Superior temporal gyrus (tissue), 1 donor: ENCODE measurements at regions not wholly inside any gene's neighbourhood (a gene's known extent, or its start where the extent isn't known, plus 50 kb on each side); places are given as distances from the start of the nearest gene placed in this dataset.

ENCODE experiments used
- DNase-seq: peaks from one replicate; pipeline ENCODE4 v3.0.0-alpha.2; 2016; ENCODE audit errors: extremely low spot score

GRCh38 chr9:106503759-106504158 is 359.2 kb upstream of the ZNF462 start:
- no peak for DNase-seq

DNA sequence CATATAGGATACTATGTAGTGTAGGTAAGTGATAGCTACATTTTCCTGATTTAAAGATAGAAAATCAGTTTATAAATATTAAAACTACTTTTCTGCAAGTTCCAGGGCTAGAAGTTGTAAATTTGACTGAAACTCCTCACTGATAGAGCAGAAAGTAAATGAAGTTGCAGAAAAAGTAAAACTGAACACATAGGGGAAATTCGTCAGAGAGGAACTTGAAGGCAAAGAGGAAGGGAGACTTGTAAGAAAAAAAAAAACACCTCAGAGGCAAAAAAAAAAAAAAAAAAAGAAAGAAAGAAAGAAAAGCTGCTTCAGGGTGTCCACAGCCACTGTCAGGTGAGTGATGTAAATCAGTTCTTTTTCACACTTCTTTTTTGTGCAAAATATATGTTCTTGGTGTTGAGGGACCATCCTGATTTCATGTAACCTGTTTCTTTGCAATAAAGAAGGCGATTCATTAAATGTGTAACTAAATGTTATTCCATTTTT is 336.2 kb upstream of the ZNF462 start:
- no peak for DNase-seq

GRCh38 chr9:106528158-106528557 is 334.8 kb upstream of the ZNF462 start:
- no peak for DNase-seq

DNA sequence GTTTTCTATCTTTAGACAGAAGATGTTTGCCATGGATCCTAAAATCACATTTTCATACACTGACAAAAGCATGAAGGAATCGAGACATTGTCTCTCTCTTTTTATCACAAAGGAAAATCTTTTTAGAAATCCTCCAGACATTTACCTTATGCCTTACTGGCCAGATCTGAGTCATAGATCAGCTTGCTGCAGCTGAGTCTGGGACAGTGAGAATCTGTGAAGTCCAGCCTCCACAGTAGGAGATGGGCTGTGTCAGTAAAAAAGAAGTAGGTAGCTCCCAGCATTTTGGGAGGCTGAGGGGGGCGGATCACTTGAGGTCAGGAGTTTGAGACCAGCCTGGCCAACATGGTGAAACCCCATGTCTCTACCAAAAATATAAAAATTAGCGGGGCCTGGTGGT is 333.4 kb upstream of the ZNF462 start:
- DNase-seq: no peak

DNA sequence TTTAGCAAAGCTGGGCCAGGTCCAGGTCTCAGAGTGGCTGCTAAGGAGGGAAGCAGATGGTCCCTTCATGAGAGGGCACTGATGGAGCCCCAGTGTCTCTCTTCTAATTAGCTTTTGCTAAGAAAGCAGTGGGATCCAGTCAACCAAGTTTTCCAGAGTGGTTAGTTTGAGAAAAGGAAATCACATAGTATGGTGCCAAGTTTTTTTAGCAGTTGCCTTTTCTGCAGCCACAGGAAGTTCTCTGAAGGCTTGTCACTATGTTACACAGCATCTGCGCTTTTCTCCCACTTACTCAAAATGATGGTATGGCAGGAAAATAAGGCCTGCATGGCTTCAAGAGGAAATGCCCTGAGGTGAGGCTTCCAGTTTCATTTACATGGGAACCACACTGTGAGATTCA is 331.5 kb upstream of the ZNF462 start:
- no peak for DNase-seq

GRCh38 chr9:106532306-106533015 is 330.5 kb upstream of the ZNF462 start:
- DNase-seq: no peak

- DNase-seq: no peak
These were observed 328.2 kb upstream of the ZNF462 start for GRCh38 chr9:106534800-106535199.

DNA sequence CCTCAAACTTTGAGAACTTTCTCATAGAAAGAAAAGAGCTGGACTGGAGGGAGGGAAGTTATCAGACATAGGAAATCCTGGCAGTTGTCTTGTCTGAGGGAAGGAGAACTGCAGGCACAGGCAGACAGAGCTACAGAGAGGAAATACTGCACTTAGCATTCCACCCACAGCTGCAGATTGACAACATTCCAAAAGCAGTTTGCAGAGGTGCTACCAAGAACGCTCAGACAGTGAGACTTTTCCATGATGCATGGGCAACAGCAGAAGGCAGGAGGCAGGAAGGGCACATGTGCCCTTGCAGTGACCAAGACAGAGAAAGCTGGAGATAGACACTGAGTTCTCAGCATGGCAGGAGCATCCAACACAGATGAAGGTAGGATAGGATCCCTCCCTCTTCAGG is 327.5 kb upstream of the ZNF462 start:
- DNase-seq: no peak

DNA sequence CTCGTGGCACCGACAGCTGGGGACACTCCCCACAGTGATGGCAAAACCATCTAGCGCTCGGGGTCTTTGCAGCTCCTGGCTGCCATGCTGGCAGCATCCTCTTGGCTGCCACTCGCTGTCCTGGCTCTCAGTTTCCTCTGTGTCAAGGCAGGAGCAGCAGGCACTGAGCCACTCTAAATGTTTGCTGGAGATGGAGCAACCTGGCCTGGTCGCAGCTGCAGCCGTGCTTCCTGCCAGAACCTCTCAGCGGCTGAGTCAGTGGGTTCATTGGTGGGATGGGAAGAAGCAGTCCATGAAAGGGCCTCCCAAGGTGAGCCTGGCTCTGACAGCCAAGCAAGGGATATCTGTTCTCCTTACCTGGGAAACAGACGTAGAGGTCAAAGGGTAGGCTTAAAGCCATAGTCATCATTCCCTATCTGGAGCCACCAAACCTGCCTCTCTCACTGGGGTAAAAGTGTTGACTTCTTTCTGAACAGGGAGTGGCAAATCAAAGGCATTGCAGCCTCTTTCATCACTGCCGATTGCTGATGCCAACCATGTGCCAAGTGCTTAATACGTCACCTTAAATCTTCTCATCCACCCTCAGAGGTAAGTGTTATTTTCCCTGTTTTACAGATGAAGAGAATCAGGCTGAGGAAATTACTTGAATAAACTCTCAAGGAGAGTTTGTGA is 304.8 kb upstream of the ZNF462 start:
- DNase-seq: no peak

GRCh38 chr9:106560540-106560939 is 302.4 kb upstream of the ZNF462 start:
- no peak for DNase-seq

- no peak for DNase-seq
These were observed 287.1 kb upstream of the ZNF462 start for GRCh38 chr9:106575823-106576222.

- DNase-seq: no peak
These were observed 286.7 kb upstream of the ZNF462 start for GRCh38 chr9:106576232-106576760.

GRCh38 chr9:106577121-106577520 is 285.8 kb upstream of the ZNF462 start:
- no peak for DNase-seq

DNA sequence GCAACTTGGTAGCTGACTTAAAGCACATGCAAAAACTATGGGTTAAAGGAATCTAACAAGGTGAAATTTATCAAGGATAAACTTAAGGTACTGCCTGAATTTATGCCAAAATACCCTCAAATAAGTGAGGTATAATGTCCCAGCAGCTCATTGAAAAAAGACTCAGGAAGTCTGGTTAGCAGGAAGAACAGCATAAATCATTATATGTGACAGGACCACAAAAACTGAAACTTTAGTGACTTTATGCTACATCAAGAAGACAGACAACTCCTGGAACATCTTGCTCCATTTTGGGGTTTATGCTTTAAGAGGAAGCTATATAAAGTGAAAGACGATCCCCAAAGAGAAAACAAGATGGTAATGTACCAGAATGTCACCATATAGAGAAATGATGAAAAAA is 282.4 kb upstream of the ZNF462 start:
- no peak for DNase-seq

GRCh38 chr9:106581973-106582372 is 281.0 kb upstream of the ZNF462 start:
- no peak for DNase-seq

DNA sequence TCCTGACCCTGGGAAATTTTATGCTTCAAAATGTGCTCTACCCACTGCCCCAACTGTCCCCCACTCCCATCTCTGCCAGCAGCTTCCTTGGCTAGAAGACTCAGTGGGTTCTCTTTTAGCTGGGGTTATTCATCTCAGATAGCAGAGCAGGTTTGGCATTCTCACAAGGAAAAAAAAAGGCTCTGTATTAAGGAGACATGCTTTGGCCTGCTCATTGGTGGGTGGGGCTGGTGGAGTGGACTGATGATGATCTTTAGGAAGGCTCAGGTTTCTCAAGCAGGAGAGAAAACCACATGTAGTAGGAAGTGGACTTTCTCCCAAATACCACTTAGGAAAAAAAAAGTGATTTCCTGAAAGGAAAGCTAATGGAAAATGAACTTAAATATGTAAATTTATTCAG is 279.2 kb upstream of the ZNF462 start:
- DNase-seq: no peak

DNA sequence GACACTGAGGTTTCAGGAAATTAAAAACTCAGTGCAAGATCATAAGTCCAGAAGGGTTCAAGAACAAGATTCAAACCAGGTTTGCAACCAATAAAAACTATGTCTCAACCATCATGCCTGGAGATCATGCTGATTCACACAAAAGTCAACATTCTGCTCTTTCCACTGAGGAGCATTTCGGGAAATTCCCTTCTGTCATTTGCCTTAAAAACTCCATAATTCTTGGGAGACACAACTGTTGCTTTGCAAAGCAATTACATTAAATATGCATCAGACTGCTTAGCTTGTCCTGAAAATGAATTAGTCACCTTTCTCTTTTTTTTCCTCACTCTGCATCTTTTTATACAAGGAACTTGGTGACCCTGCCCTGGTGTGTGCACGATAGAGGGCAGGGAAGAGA is 275.9 kb upstream of the ZNF462 start:
- DNase-seq: no peak

GRCh38 chr9:106588626-106589025 is 274.3 kb upstream of the ZNF462 start:
- DNase-seq: no peak

- no peak for DNase-seq
These were observed 272.0 kb upstream of the ZNF462 start for GRCh38 chr9:106590759-106591505.

DNA sequence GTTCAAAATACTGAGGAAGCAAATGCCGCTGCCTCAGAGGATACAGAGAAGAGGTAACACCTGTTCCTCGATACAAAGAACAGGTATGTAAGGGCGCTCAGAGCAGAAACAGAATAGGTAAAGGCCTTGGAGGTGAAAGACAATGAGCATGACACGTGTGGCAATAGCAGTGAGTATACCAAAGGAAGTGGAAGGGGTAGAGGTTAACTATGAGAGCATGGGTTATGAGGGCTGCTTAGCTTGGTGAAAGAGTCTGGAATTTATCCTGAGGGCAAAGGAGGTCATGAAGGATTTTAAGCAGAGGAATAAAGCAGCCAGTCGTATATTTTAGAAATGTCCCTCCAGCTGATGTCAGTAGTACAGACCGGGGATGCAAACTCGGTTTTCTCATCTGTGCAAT is 269.8 kb upstream of the ZNF462 start:
- no peak for DNase-seq

- no peak for DNase-seq
These were observed 266.0 kb upstream of the ZNF462 start for GRCh38 chr9:106596984-106597383.

GRCh38 chr9:106600955-106601560 is 261.9 kb upstream of the ZNF462 start:
- no peak for DNase-seq
